WTC11 (cell line): ENCODE measurements at regions not wholly inside any gene's neighbourhood (a gene's known extent, or its start where the extent isn't known, plus 50 kb on each side); places are given as distances from the start of the nearest gene placed in this dataset.
"Not testable (repeated sequence)": the region's sequence is repeated elsewhere in the genome, so short reads cannot be mapped to it uniquely, and the experiment has no call there.

ENCODE experiments used
- ATAC-seq: fragments of 200-7000 bp; cut with Tn5 transposase; 2 replicates; pipeline ENCODE4 v1.10.0; 2021; ENCODE audit warnings: mild to moderate bottlenecking, moderate library complexity
- CTCF ChIA-PET: fragments of 300-600 bp; sonication (Branson Sonifier 250); formaldehyde crosslinking; loops from one replicate; lab custom pipeline; 2021; ENCODE audit warnings: antibody characterized with exemption; lab: Charles Lee
- POLR2A ChIA-PET: fragments of 350-600 bp; sonication (Branson Sonifier 250); formaldehyde crosslinking; loops from one replicate; lab custom pipeline; 2021; ENCODE audit warnings: antibody characterized with exemption; lab: Charles Lee
- DNase-seq: peaks from one replicate; pipeline ENCODE4 v3.0.0; 2021; ENCODE audit warnings: low spot score
- H3K27ac Mint-ChIP-seq: 2 replicates; pipeline ENCODE4 v1.8.0; 2021; ENCODE audit warnings: mixed read lengths
- H3K27me3 Mint-ChIP-seq: 2 replicates; pipeline ENCODE4 v1.8.0; 2021; ENCODE audit warnings: low read depth, mild to moderate bottlenecking, moderate library complexity, mixed read lengths
- H3K36me3 Mint-ChIP-seq: 2 replicates; pipeline ENCODE4 v1.8.0; 2021; ENCODE audit warnings: mixed read lengths
- H3K4me1 Mint-ChIP-seq: 2 replicates; pipeline ENCODE4 v1.8.0; 2022; ENCODE audit warnings: mixed read lengths
- H3K4me3 Mint-ChIP-seq: 2 replicates; pipeline ENCODE4 v1.8.0; 2021; ENCODE audit warnings: mild to moderate bottlenecking, moderate library complexity, mixed read lengths
- H3K9me3 Mint-ChIP-seq: 2 replicates; pipeline ENCODE4 v1.8.0; 2021; ENCODE audit warnings: mixed read lengths
- CBFB ChIP-seq: sonication (generic); formaldehyde crosslinking; IDR thresholded peaks from 2 replicates; pipeline ENCODE4 v1.8.1; 2022; ENCODE audit warnings: mild to moderate bottlenecking, low read depth, missing genetic modification reagents
- CREM ChIP-seq: sonication (generic); formaldehyde crosslinking; IDR thresholded peaks from 2 replicates; pipeline ENCODE4 v1.8.1; 2022; ENCODE audit warnings: mild to moderate bottlenecking, missing genetic modification reagents, moderate library complexity
- CTCF ChIP-seq: fragments of 200-600 bp; IDR thresholded peaks from 2 replicates; pipeline ENCODE4 v1.8.0; 2022; ENCODE audit warnings: antibody characterized with exemption
- IRF1 ChIP-seq: sonication (generic); formaldehyde crosslinking; IDR thresholded peaks from 2 replicates; pipeline ENCODE4 v1.8.0; 2023; ENCODE audit warnings: missing genetic modification reagents
- TEAD4 ChIP-seq: sonication (generic); formaldehyde crosslinking; IDR thresholded peaks from 2 replicates; pipeline ENCODE4 v1.8.0; 2022; ENCODE audit warnings: mild to moderate bottlenecking, missing genetic modification reagents
- ZNF425 ChIP-seq: fragments of 250-450 bp; sonication (Bioruptor Pico); conservative IDR thresholded peaks from 2 replicates; pipeline ENCODE4 v1.9.0; 2021; ENCODE audit warnings: mild to moderate bottlenecking
- TF ChIP-seq, protein P1 (sequence below): sonication (generic); formaldehyde crosslinking; IDR thresholded peaks from 2 replicates; pipeline ENCODE4 v1.8.1; 2023; ENCODE audit warnings: mild to moderate bottlenecking, missing genetic modification reagents, borderline replicate concordance
- TF ChIP-seq, protein P2 (sequence below): sonication (generic); formaldehyde crosslinking; IDR thresholded peaks from 2 replicates; pipeline ENCODE4 v1.8.1; 2022; ENCODE audit warnings: low read depth, mild to moderate bottlenecking, moderate library complexity, missing genetic modification reagents, borderline replicate concordance
- TF ChIP-seq, protein P3 (sequence below): fragments of 250-450 bp; sonication (Bioruptor Pico); IDR thresholded peaks from 2 replicates; pipeline ENCODE4 v1.9.0; 2021; ENCODE audit warnings: moderate library complexity, mild to moderate bottlenecking, inconsistent platforms, borderline replicate concordance

GRCh38 chr9:7484014-7484413 is 315.6 kb downstream of the DMAC1 start:
- ATAC-seq, H3K9me3 Mint-ChIP-seq, H3K27me3 Mint-ChIP-seq, H3K4me1 Mint-ChIP-seq, H3K4me3 Mint-ChIP-seq, DNase-seq, CTCF ChIA-PET, H3K36me3 Mint-ChIP-seq, POLR2A ChIA-PET, H3K27ac Mint-ChIP-seq: not testable (repeated sequence)

DNA sequence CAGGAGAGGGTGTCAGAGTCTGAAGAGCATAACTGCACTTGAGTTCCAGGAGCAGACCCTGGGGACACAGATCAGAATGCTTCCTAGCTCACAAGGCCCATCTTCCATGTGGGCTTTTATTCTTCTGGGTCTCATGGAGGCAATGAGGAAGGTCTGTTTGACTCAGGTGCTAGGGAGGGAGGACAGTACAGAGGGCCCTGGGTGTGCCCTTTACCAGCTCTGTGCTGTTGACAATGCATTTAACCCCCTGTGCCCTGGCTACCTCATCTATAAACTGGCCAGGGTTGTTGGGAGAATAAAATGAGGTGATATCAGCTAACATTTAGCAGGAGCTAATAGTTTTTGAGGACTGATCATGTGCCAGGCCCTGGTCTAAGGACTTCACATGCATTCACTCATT is 318.0 kb downstream of the DMAC1 start:
- ChIA-PET CTCF (interaction anchor here (1.9 kb wide), 1 partner anchor 80 kb away, joined by 6 read pairs; no protein-coding TSS in a partner anchor), POLR2A (no interaction called here)
- no peaks in the 10 kb centered on the region for H3K36me3 Mint-ChIP-seq
- H3K4me3 Mint-ChIP-seq: no peak overlapping the region
- no peaks in the 10 kb centered on the region for H3K4me1 Mint-ChIP-seq
- no peaks in the 10 kb centered on the region for H3K27me3 Mint-ChIP-seq
- TF ChIP-seq IRF1 (no peak), ZNF425 (CRISPR knock-in tag) (no peak), CREM (CRISPR knock-in tag) (no peak), TEAD4 (CRISPR knock-in tag) (no peak)
- TF ChIP-seq, protein P1, sequence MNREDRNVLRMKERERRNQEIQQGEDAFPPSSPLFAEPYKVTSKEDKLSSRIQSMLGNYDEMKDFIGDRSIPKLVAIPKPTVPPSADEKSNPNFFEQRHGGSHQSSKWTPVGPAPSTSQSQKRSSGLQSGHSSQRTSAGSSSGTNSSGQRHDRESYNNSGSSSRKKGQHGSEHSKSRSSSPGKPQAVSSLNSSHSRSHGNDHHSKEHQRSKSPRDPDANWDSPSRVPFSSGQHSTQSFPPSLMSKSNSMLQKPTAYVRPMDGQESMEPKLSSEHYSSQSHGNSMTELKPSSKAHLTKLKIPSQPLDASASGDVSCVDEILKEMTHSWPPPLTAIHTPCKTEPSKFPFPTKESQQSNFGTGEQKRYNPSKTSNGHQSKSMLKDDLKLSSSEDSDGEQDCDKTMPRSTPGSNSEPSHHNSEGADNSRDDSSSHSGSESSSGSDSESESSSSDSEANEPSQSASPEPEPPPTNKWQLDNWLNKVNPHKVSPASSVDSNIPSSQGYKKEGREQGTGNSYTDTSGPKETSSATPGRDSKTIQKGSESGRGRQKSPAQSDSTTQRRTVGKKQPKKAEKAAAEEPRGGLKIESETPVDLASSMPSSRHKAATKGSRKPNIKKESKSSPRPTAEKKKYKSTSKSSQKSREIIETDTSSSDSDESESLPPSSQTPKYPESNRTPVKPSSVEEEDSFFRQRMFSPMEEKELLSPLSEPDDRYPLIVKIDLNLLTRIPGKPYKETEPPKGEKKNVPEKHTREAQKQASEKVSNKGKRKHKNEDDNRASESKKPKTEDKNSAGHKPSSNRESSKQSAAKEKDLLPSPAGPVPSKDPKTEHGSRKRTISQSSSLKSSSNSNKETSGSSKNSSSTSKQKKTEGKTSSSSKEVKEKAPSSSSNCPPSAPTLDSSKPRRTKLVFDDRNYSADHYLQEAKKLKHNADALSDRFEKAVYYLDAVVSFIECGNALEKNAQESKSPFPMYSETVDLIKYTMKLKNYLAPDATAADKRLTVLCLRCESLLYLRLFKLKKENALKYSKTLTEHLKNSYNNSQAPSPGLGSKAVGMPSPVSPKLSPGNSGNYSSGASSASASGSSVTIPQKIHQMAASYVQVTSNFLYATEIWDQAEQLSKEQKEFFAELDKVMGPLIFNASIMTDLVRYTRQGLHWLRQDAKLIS: no peak
- ATAC-seq (no peak), DNase-seq (no peak)
- H3K9me3 Mint-ChIP-seq: peaks cover 3% of the 10 kb centered on the region; the same call in 1 of the 2 replicates
- H3K27ac Mint-ChIP-seq: no peak overlapping the region

- Mint-ChIP-seq H3K4me1 (no peaks in the 10 kb centered on the region), H3K4me3 (no peak overlapping the region), H3K36me3 (no peaks in the 10 kb centered on the region), H3K9me3 (peaks cover 3% of the 10 kb centered on the region; the same call in 1 of the 2 replicates), H3K27me3 (no peaks in the 10 kb centered on the region), H3K27ac (no peak overlapping the region)
- CTCF ChIA-PET: interaction anchor here (0.8 to 1.2 kb wide), 7 partner anchors 9 to 426 kb away, joined by 3 to 9 read pairs (median 3); no protein-coding TSS in a partner anchor
- POLR2A ChIA-PET: no interaction called here
- DNase-seq: no peak
- peak; percentile 39; the same call in 1 of the 2 replicates for ATAC-seq
- TF ChIP-seq, protein P2, sequence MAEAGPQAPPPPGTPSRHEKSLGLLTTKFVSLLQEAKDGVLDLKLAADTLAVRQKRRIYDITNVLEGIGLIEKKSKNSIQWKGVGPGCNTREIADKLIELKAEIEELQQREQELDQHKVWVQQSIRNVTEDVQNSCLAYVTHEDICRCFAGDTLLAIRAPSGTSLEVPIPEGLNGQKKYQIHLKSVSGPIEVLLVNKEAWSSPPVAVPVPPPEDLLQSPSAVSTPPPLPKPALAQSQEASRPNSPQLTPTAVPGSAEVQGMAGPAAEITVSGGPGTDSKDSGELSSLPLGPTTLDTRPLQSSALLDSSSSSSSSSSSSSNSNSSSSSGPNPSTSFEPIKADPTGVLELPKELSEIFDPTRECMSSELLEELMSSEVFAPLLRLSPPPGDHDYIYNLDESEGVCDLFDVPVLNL (CRISPR knock-in tag): no peak
- TF ChIP-seq, protein P3, sequence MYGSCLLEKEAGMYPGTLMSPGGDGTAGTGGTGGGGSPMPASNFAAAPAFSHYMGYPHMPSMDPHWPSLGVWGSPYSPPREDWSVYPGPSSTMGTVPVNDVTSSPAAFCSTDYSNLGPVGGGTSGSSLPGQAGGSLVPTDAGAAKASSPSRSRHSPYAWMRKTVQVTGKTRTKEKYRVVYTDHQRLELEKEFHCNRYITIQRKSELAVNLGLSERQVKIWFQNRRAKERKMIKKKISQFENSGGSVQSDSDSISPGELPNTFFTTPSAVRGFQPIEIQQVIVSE (CRISPR knock-in tag): no peak
- 0 out of 2 replicates have a peak, but pooled peaks have one; percentile 13 for TF ChIP-seq CTCF
- TF ChIP-seq CBFB (CRISPR knock-in tag): no peak
These were observed 320.3 kb downstream of the DMAC1 start for GRCh38 chr9:7479300-7479699.
